Stimulated activated naive CD8-positive, alpha-beta T cell treated with anti-CD3 and anti-CD28 coated beads, Interleukin-15, Interleukin-2, amounts not matched to agents 100 ng/mL and 50 ng/mL, for 24 hours (primary cell): ENCODE measurements at regions not wholly inside any gene's neighbourhood (a gene's known extent, or its start where the extent isn't known, plus 50 kb on each side); places are given as distances from the start of the nearest gene placed in this dataset.
"Not testable (repeated sequence)": the region's sequence is repeated elsewhere in the genome, so short reads cannot be mapped to it uniquely, and the experiment has no call there.

Experiments used
- H3K27ac Mint-ChIP-seq: one replicate; pipeline ENCODE4 v1.8.0; 2021; ENCODE audit warnings: mild to moderate bottlenecking, mixed read lengths
- H3K27me3 Mint-ChIP-seq: one replicate; pipeline ENCODE4 v1.8.0; 2021; ENCODE audit warnings: mixed read lengths
- H3K36me3 Mint-ChIP-seq: one replicate; pipeline ENCODE4 v1.8.0; 2021; ENCODE audit warnings: low read depth, mixed read lengths
- H3K4me1 Mint-ChIP-seq: one replicate; pipeline ENCODE4 v1.8.0; 2021; ENCODE audit warnings: low read depth, mixed read lengths
- H3K4me3 Mint-ChIP-seq: one replicate; pipeline ENCODE4 v1.8.0; 2021; ENCODE audit warnings: mild to moderate bottlenecking, mixed read lengths
- H3K9me3 Mint-ChIP-seq: one replicate; pipeline ENCODE4 v1.8.0; 2021; ENCODE audit warnings: mixed read lengths

DNA sequence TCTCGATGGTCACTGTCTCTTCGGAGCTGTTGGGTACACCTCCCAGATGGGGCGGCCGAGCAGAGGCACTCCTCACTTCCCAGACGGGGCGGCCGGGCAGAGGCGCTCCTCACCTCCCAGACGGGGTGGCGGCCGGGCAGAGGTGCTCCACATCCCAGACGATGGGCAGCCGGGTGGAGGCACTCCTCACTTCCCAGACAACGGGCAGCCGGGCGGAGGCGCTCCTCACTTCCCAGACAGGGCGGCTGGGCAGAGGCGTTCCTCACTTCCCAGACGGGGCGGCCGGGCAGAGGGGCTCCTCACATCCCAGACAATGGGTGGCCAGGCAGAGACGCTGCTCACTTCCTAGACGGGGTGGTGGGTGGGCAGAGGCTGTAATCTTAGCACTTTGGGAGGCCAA, 112.6 kb upstream of the EGR2 start:
- H3K4me3 Mint-ChIP-seq, H3K9me3 Mint-ChIP-seq, H3K27ac Mint-ChIP-seq, H3K4me1 Mint-ChIP-seq, H3K36me3 Mint-ChIP-seq: not testable (repeated sequence)
- H3K27me3 Mint-ChIP-seq: peaks cover 14% of the 10 kb centered on the region

GRCh38 chr10:62926407-62926806, 110.2 kb upstream of the EGR2 start:
- Mint-ChIP-seq H3K4me3 (no peak overlapping the region), H3K27ac (no peak overlapping the region), H3K4me1 (no peaks in the 10 kb centered on the region), H3K27me3 (peaks cover 20% of the 10 kb centered on the region), H3K9me3 (peaks cover 6% of the 10 kb centered on the region), H3K36me3 (no peaks in the 10 kb centered on the region)

- Mint-ChIP-seq H3K4me3 (no peak overlapping the region), H3K27ac (no peak overlapping the region), H3K4me1 (no peaks in the 10 kb centered on the region), H3K27me3 (peaks cover 21% of the 10 kb centered on the region), H3K9me3 (peaks cover 6% of the 10 kb centered on the region), H3K36me3 (no peaks in the 10 kb centered on the region)
These were observed 108.2 kb upstream of the EGR2 start for GRCh38 chr10:62924344-62924748.

DNA sequence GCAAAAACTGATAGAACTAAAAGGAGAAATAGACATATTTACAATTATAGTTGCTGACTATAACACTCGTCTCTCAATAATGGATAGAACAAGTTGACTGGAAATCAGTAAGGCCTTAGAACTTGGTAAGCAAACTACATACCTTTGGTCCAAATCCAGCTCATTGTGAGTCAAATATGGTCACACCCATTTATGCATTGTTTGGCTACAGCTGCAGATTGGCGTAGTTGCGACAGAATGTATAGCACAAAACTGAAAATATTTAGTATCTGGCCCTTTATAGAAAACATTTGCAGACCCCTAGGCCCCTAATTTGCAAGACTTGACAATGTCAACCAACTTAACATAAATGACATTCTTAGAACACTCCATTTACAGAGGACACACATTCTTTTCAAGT, 103.6 kb upstream of the EGR2 start:
- Mint-ChIP-seq H3K4me3 (no peak overlapping the region), H3K36me3 (no peaks in the 10 kb centered on the region), H3K4me1 (peaks cover 17% of the 10 kb centered on the region), H3K27ac (no peak overlapping the region), H3K9me3 (peaks cover 6% of the 10 kb centered on the region), H3K27me3 (peaks cover 18% of the 10 kb centered on the region)

DNA sequence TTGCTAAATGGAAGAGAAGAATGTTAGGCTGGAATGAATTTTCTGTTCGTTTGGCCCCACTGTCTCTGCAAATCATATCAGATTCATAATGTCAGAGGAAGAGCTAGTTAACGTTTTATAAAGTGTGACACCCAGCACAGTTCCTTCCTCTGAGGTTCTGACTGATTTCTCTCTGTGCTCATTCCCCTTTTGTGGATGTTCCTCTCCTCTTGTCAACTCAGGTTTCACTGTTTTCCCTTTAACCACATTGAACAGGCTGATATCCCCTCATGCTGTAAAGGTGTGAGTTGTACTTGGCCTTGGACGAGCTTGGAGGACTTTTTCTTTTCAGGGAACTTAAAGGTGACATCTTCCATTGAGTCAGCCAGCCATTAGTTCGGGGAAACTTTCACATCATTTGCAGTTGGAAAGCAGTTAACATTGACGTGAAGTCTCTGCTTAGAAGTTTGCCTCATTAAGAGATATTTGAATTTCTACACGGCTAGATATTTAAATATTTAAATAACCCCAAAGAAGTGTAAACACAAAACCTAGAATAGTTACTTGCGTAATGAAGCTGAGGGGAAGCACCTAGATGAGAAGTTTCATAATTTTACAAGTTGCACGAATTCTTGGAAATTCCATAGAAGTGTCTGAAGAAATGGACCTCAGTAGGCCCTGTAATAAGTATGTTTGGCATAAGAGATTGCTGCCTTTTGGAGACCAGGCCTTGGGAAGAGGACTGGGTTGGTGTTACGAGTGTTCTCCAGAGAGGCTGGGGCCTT, 101.5 kb upstream of the EGR2 start:
- Mint-ChIP-seq H3K4me1 (peaks cover 17% of the 10 kb centered on the region), H3K9me3 (no peaks in the 10 kb centered on the region), H3K27me3 (peaks cover 23% of the 10 kb centered on the region), H3K36me3 (no peaks in the 10 kb centered on the region), H3K27ac (no peak overlapping the region), H3K4me3 (no peak overlapping the region)

- H3K36me3 Mint-ChIP-seq: no peaks in the 10 kb centered on the region
- H3K4me3 Mint-ChIP-seq: no peak overlapping the region
- H3K9me3 Mint-ChIP-seq: no peaks in the 10 kb centered on the region
- H3K27ac Mint-ChIP-seq: no peak overlapping the region
- H3K27me3 Mint-ChIP-seq: peaks cover 20% of the 10 kb centered on the region
- peaks cover 17% of the 10 kb centered on the region for H3K4me1 Mint-ChIP-seq
These were observed 100.0 kb upstream of the EGR2 start for GRCh38 chr10:62916141-62916603.

DNA sequence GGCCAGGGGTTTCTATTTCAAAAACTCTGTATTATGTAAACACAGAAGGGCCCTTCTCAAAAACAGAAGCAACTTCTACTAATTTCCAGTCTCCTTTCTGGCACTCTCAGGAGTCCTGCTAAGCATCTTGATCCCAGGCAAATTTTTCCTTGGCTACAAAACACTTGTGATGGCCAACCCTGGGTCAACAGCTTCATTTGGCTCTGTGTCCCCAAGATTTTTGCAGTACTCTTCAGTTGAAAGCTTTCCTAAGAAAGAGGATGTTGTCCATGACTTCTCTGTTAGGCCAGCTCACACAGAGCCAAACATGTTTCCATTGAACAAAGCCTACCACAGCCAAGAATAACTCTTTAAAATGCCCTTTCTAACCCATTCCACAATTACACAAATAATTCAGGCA, 99.0 kb upstream of the EGR2 start:
- H3K9me3 Mint-ChIP-seq: no peaks in the 10 kb centered on the region
- no peak overlapping the region for H3K4me3 Mint-ChIP-seq
- no peaks in the 10 kb centered on the region for H3K36me3 Mint-ChIP-seq
- no peak overlapping the region for H3K27ac Mint-ChIP-seq
- H3K27me3 Mint-ChIP-seq: peaks cover 21% of the 10 kb centered on the region
- peaks cover 17% of the 10 kb centered on the region for H3K4me1 Mint-ChIP-seq

GRCh38 chr10:62912086-62912485, 95.9 kb upstream of the EGR2 start:
- Mint-ChIP-seq H3K9me3 (no peaks in the 10 kb centered on the region), H3K27ac (no peak overlapping the region), H3K4me3 (no peak overlapping the region), H3K27me3 (peaks cover 29% of the 10 kb centered on the region), H3K36me3 (no peaks in the 10 kb centered on the region), H3K4me1 (peaks cover 8% of the 10 kb centered on the region)

- Mint-ChIP-seq H3K27me3 (peaks cover 32% of the 10 kb centered on the region), H3K27ac (no peak overlapping the region), H3K4me1 (peaks cover 8% of the 10 kb centered on the region), H3K36me3 (no peaks in the 10 kb centered on the region), H3K9me3 (no peaks in the 10 kb centered on the region), H3K4me3 (no peak overlapping the region)
These were observed 95.2 kb upstream of the EGR2 start for GRCh38 chr10:62911210-62911963.

DNA sequence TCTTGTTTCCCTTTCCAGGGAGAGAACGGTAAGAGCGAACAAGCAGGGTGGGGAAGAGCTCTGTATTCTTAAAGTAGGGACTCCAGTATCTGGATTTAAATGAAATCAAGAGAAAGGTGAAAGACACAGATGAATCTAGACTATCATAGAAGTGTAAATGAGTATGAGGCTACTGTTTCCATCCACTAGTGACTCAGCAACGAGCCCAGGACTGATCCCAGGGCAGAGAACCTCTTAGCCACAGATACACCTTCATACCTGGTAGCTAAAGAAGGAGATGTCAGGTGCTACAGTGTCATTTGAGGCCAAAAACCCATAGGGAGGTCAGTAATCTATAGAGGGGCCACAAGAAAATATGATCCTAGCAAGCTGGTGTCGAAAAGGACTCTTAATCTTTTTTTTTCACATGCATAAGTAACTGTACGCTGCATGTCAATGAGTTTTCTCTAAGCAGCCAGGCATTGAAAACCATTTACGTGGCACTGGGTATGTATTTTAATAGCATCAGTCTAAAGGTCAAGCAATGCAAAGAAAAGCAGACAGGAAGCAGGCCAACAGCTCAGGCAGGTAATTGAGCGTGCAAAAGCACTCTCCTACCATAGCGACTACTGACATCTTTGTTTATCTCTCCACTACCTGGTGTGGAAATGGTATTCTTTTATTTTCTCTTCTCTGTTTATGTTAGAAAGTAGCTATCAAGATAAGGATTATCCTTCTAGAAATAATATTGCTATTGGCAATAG, 91.5 kb upstream of the EGR2 start:
- no peak overlapping the region for H3K4me3 Mint-ChIP-seq

GRCh38 chr10:62904281-62904875, 88.2 kb upstream of the EGR2 start:
- no peak overlapping the region for H3K4me3 Mint-ChIP-seq
- H3K36me3 Mint-ChIP-seq: no peaks in the 10 kb centered on the region

More for the DNA sequence above, 91.5 kb upstream of the EGR2 start:
- H3K9me3 Mint-ChIP-seq: no peaks in the 10 kb centered on the region
- H3K36me3 Mint-ChIP-seq: no peaks in the 10 kb centered on the region
- H3K4me1 Mint-ChIP-seq: peaks cover 5% of the 10 kb centered on the region
- H3K27me3 Mint-ChIP-seq: peaks cover 28% of the 10 kb centered on the region
- H3K27ac Mint-ChIP-seq: no peak overlapping the region

GRCh38 chr10:62903828-62904227, 87.7 kb upstream of the EGR2 start:
- H3K4me1 Mint-ChIP-seq: peaks cover 10% of the 10 kb centered on the region
- no peak overlapping the region for H3K27ac Mint-ChIP-seq
- H3K36me3 Mint-ChIP-seq: no peaks in the 10 kb centered on the region
- H3K9me3 Mint-ChIP-seq: no peaks in the 10 kb centered on the region
- H3K4me3 Mint-ChIP-seq: no peak overlapping the region
- peaks cover 22% of the 10 kb centered on the region for H3K27me3 Mint-ChIP-seq

More at GRCh38 chr10:62904281-62904875, 88.2 kb upstream of the EGR2 start:
- no peak overlapping the region for H3K27ac Mint-ChIP-seq
- H3K4me1 Mint-ChIP-seq: peaks cover 10% of the 10 kb centered on the region
- H3K9me3 Mint-ChIP-seq: no peaks in the 10 kb centered on the region
- H3K27me3 Mint-ChIP-seq: peaks cover 22% of the 10 kb centered on the region

DNA sequence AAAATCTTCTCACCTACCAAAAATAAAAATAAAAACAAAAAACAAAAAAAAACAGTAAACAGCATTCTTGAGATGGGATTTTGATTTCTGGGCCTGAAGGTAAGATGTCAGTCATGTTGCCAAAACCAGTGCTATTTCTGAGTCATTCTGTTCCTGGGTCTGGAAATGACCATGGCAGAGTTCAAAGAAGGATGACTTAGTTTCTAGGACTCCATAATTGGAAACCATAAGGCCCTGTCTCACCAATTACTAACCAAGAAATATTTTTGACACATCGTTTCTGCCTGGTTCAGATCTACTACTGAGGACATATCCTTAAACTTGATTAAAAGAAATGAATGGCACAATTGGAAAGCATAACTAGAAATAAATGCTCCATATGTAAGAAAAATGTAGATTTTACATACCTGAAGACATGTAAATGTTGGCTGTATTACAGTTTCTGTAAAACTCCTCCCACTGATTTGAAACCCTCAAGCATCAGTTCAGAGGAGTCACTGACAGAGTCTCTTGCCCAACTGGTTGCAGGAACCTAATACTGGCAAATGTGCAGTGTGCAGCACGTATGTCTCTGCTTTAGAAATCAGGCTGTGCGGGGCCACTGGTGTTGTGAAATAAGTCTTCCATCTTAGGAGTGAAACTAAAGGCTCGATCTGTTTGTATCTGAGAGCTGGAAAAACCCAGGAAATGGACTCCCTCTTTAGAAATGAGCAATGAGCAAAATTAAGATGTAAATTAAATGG, 84.8 kb upstream of the EGR2 start:
- no peaks in the 10 kb centered on the region for H3K9me3 Mint-ChIP-seq
- no peak overlapping the region for H3K27ac Mint-ChIP-seq

DNA sequence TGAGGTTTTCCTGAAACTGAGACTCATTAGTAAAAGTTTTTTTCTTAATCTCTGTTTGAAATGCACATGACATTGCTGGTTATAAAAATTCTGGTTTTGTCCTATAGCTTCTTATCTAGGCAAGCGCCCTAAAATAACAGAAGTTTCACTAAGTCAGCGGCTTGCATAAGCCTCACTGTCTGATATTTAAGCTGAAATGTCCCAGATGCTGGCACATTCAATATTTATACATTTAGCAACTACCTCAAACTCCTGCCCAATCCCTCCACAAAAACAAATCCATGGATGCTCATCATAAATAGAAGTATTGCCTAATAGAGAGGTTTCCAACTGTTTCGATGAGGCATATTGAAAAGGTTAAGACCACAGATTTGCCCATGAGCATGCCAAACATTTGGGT, 83.1 kb upstream of the EGR2 start:
- H3K9me3 Mint-ChIP-seq: no peaks in the 10 kb centered on the region
- no peaks in the 10 kb centered on the region for H3K36me3 Mint-ChIP-seq
- no peak overlapping the region for H3K27ac Mint-ChIP-seq
- H3K4me3 Mint-ChIP-seq: no peak overlapping the region
- H3K4me1 Mint-ChIP-seq: peaks cover 5% of the 10 kb centered on the region
- H3K27me3 Mint-ChIP-seq: peaks cover 10% of the 10 kb centered on the region

More for the DNA sequence above, 84.8 kb upstream of the EGR2 start:
- H3K27me3 Mint-ChIP-seq: peaks cover 17% of the 10 kb centered on the region
- H3K36me3 Mint-ChIP-seq: no peaks in the 10 kb centered on the region
- H3K4me1 Mint-ChIP-seq: peaks cover 5% of the 10 kb centered on the region
- H3K4me3 Mint-ChIP-seq: no peak overlapping the region
